Liver (tissue), 7 donors: ENCODE measurements at regions not wholly inside any gene's neighbourhood (a gene's known extent, or its start where the extent isn't known, plus 50 kb on each side); places are given as distances from the start of the nearest gene placed in this dataset.

Experiments
- DNase-seq: peaks from one replicate; pipeline ENCODE4 v3.0.0-alpha.2; 2017; ENCODE audit warnings: low spot score
- H3K27ac ChIP-seq, 2 donors: one replicate each; pipeline ENCODE4 v1.7.0; 2013; ENCODE audit warnings: inconsistent platforms in 2 of 2, low read length in 2 of 2, control low read depth in 1 of 2, low read depth in 1 of 2, mild to moderate bottlenecking in 1 of 2
- H3K27me3 ChIP-seq, 4 donors: one replicate each; pipeline versions ENCODE4 v1.6.1 to v1.7.0; 2013; ENCODE audit warnings: low read length in 3 of 4, inconsistent platforms in 1 of 4, mild to moderate bottlenecking in 1 of 4, moderate library complexity in 1 of 4; ENCODE audit not compliant: control insufficient read depth in 4 of 4, insufficient read depth in 4 of 4
- H3K36me3 ChIP-seq, 4 donors: one replicate each; pipeline versions ENCODE4 v1.6.1 to v1.7.0; 2013; ENCODE audit warnings: low read length in 3 of 4, mild to moderate bottlenecking in 3 of 4, low read depth in 1 of 4, moderate library complexity in 1 of 4; ENCODE audit not compliant: control insufficient read depth in 4 of 4, insufficient read depth in 3 of 4
- H3K4me1 ChIP-seq, 4 donors: one replicate each; pipeline versions ENCODE4 v1.6.1 to v1.7.0; 2013; ENCODE audit warnings: low read length in 3 of 4, mild to moderate bottlenecking in 3 of 4, moderate library complexity in 1 of 4; ENCODE audit not compliant: control insufficient read depth in 4 of 4, insufficient read depth in 4 of 4
- H3K4me3 ChIP-seq, 3 donors: one replicate each; pipeline versions ENCODE4 v1.6.1 to v1.7.0; 2013; ENCODE audit warnings: low read length in 3 of 3, control low read depth in 1 of 3, low read depth in 1 of 3, mild to moderate bottlenecking in 1 of 3
- H3K9ac ChIP-seq, 2 donors: one replicate each; pipeline ENCODE4 v1.7.0; 2013; ENCODE audit warnings: low read length in 2 of 2, mild to moderate bottlenecking in 2 of 2, moderate library complexity in 2 of 2, control low read depth in 1 of 2, low read depth in 1 of 2
- H3K9me3 ChIP-seq, 4 donors: one replicate each; pipeline versions ENCODE4 v1.6.1 to v1.7.0; 2013; ENCODE audit warnings: low read length in 3 of 4; ENCODE audit not compliant: control insufficient read depth in 4 of 4
- ATF3 ChIP-seq: IDR thresholded peaks from 2 replicates; pipeline ENCODE4 v1.6.1; 2016; ENCODE audit warnings: antibody characterized with exemption
- EGR1 ChIP-seq, 2 donors: IDR thresholded peaks; 2 replicates each; pipeline ENCODE4 v1.6.1; 2016 to 2018; ENCODE audit warnings: antibody characterized with exemption in 2 of 2, low read depth in 2 of 2
- FOXA1 ChIP-seq: IDR thresholded peaks from 2 replicates; pipeline ENCODE4 v1.6.1; 2016; ENCODE audit warnings: antibody characterized with exemption
- FOXA2 ChIP-seq: IDR thresholded peaks from 2 replicates; pipeline ENCODE4 v1.6.1; 2016; ENCODE audit warnings: antibody characterized with exemption
- GABPA ChIP-seq, 2 donors: IDR thresholded peaks in 1 of 2; conservative IDR thresholded peaks in 1 of 2; 2 replicates each; pipeline ENCODE4 v1.6.1; 2016; ENCODE audit warnings: antibody characterized with exemption in 2 of 2, mild to moderate bottlenecking in 1 of 2, moderate library complexity in 1 of 2
- HNF4A ChIP-seq, 2 donors: conservative IDR thresholded peaks; 2 replicates each; pipeline ENCODE4 v1.6.1; 2016; ENCODE audit warnings: antibody characterized with exemption in 2 of 2, mild to moderate bottlenecking in 2 of 2
- HNF4G ChIP-seq: IDR thresholded peaks from 2 replicates; pipeline ENCODE4 v1.6.1; 2016; ENCODE audit warnings: antibody characterized with exemption
- JUND ChIP-seq, 2 donors: IDR thresholded peaks; 2 replicates each; pipeline ENCODE4 v1.6.1; 2016; ENCODE audit warnings: antibody characterized with exemption in 2 of 2
- MAX ChIP-seq: IDR thresholded peaks from 2 replicates; pipeline ENCODE4 v1.6.1; 2016; ENCODE audit warnings: antibody characterized with exemption
- NR2F2 ChIP-seq: IDR thresholded peaks from 2 replicates; pipeline ENCODE4 v1.6.1; 2016; ENCODE audit warnings: antibody characterized with exemption
- RAD21 ChIP-seq, 2 donors: IDR thresholded peaks; 2 replicates each; pipeline ENCODE4 v1.6.1; 2016; ENCODE audit warnings: antibody characterized with exemption in 2 of 2, mild to moderate bottlenecking in 2 of 2
- RXRA ChIP-seq, 2 donors: IDR thresholded peaks; 2 replicates each; pipeline ENCODE4 v1.6.1; 2017 to 2018; ENCODE audit warnings: antibody characterized with exemption in 2 of 2, mild to moderate bottlenecking in 1 of 2
- SP1 ChIP-seq: IDR thresholded peaks from 2 replicates; pipeline ENCODE4 v1.6.1; 2018; ENCODE audit warnings: antibody characterized with exemption, mild to moderate bottlenecking
- TAF1 ChIP-seq: conservative IDR thresholded peaks from 2 replicates; pipeline ENCODE4 v1.6.1; 2016; ENCODE audit warnings: antibody characterized with exemption, mild to moderate bottlenecking
- YY1 ChIP-seq: IDR thresholded peaks from 2 replicates; pipeline ENCODE4 v1.6.1; 2016; ENCODE audit warnings: antibody characterized with exemption, mild to moderate bottlenecking
- TF ChIP-seq, protein P1 (sequence below): IDR thresholded peaks from 2 replicates; pipeline ENCODE4 v1.6.1; 2016; ENCODE audit warnings: antibody characterized with exemption
- TF ChIP-seq, protein P2 (sequence below): IDR thresholded peaks from 2 replicates; pipeline ENCODE4 v1.6.1; 2016; ENCODE audit warnings: antibody characterized with exemption, mild to moderate bottlenecking
- TF ChIP-seq, protein P3 (sequence below): fragments of 150-350 bp; IDR thresholded peaks from 2 replicates; pipeline ENCODE4 v1.5.1; 2017; ENCODE audit warnings: improper control_type of control experiment, low read depth, low read length; ENCODE audit not compliant: missing input control
- donor health status: healthy.
- donor health status: healthy.
- donor health status: healthy.
- donor health status: healthy.

DNA sequence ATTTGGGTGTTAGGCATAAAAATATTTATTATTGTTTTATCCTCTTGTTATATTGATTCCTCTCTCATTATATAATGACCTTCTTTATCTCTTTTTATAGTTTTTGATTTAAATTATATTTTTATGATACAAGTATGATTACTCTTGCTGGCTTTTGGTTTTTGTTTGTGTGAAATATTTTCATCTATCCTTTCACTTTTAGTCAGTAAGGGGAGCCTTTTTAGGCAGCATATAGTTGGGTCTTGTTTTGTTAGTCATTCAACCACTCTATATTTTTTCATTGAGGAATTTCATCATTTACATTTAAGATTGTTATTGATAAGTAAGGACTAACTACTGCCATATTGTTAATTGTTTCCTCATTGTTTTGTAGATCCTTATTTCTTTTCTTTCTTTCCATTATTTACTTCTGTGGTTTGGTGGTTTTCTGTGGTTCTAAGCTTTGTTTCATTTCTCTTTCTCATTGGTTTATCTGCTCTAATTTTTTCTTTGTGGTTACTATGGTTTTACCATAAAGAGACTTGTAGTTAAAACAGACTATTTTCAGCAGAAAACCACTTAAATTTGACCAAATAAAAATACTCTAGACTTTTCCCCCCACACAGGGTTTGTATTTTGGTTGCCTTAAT is 593.1 kb downstream of the NUF2 start:
- TF ChIP-seq RAD21 (IDR thresholded peaks at IDR 0.05) (no peak), RXRA (IDR thresholded peaks at IDR 0.05) (no peak), EGR1 (IDR thresholded peaks at IDR 0.05; ENCODE audit: low read depth in 2 of 2) (no peak), FOXA1 (no peak), ATF3 (no peak), NR2F2 (no peak), SP1 (no peak), TAF1 (no peak), MAX (no peak), YY1 (no peak), HNF4A (conservative IDR thresholded peaks at IDR 0.05) (no peak), JUND (IDR thresholded peaks at IDR 0.05) (no peak), GABPA (IDR thresholded peaks at IDR 0.05 in 1 of 2, conservative IDR thresholded peaks at IDR 0.05 in 1 of 2) (no peak), HNF4G (no peak), FOXA2 (no peak)
- TF ChIP-seq, protein P1, sequence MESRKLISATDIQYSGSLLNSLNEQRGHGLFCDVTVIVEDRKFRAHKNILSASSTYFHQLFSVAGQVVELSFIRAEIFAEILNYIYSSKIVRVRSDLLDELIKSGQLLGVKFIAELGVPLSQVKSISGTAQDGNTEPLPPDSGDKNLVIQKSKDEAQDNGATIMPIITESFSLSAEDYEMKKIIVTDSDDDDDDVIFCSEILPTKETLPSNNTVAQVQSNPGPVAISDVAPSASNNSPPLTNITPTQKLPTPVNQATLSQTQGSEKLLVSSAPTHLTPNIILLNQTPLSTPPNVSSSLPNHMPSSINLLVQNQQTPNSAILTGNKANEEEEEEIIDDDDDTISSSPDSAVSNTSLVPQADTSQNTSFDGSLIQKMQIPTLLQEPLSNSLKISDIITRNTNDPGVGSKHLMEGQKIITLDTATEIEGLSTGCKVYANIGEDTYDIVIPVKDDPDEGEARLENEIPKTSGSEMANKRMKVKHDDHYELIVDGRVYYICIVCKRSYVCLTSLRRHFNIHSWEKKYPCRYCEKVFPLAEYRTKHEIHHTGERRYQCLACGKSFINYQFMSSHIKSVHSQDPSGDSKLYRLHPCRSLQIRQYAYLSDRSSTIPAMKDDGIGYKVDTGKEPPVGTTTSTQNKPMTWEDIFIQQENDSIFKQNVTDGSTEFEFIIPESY, result no peak
- TF ChIP-seq, protein P2, sequence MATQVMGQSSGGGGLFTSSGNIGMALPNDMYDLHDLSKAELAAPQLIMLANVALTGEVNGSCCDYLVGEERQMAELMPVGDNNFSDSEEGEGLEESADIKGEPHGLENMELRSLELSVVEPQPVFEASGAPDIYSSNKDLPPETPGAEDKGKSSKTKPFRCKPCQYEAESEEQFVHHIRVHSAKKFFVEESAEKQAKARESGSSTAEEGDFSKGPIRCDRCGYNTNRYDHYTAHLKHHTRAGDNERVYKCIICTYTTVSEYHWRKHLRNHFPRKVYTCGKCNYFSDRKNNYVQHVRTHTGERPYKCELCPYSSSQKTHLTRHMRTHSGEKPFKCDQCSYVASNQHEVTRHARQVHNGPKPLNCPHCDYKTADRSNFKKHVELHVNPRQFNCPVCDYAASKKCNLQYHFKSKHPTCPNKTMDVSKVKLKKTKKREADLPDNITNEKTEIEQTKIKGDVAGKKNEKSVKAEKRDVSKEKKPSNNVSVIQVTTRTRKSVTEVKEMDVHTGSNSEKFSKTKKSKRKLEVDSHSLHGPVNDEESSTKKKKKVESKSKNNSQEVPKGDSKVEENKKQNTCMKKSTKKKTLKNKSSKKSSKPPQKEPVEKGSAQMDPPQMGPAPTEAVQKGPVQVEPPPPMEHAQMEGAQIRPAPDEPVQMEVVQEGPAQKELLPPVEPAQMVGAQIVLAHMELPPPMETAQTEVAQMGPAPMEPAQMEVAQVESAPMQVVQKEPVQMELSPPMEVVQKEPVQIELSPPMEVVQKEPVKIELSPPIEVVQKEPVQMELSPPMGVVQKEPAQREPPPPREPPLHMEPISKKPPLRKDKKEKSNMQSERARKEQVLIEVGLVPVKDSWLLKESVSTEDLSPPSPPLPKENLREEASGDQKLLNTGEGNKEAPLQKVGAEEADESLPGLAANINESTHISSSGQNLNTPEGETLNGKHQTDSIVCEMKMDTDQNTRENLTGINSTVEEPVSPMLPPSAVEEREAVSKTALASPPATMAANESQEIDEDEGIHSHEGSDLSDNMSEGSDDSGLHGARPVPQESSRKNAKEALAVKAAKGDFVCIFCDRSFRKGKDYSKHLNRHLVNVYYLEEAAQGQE, result no peak
- TF ChIP-seq, protein P3, sequence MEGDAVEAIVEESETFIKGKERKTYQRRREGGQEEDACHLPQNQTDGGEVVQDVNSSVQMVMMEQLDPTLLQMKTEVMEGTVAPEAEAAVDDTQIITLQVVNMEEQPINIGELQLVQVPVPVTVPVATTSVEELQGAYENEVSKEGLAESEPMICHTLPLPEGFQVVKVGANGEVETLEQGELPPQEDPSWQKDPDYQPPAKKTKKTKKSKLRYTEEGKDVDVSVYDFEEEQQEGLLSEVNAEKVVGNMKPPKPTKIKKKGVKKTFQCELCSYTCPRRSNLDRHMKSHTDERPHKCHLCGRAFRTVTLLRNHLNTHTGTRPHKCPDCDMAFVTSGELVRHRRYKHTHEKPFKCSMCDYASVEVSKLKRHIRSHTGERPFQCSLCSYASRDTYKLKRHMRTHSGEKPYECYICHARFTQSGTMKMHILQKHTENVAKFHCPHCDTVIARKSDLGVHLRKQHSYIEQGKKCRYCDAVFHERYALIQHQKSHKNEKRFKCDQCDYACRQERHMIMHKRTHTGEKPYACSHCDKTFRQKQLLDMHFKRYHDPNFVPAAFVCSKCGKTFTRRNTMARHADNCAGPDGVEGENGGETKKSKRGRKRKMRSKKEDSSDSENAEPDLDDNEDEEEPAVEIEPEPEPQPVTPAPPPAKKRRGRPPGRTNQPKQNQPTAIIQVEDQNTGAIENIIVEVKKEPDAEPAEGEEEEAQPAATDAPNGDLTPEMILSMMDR, result no peak
- Histone ChIP-seq H3K27me3 (no peaks in the 10 kb centered on the region), H3K27ac (no peak overlapping the region), H3K9ac (no peak overlapping the region), H3K4me3 (no peak overlapping the region), H3K36me3 (no peaks in the 10 kb centered on the region), H3K4me1 (no peaks in the 10 kb centered on the region), H3K9me3 (no peaks in the 10 kb centered on the region)
- DNase-seq, result no peak
